ENCODE measurements at regions not wholly inside any gene's neighbourhood (a gene's known extent, or its start where the extent isn't known, plus 50 kb on each side); places are given as distances from the start of the nearest gene placed in this dataset.

- no peak overlapping the region for H3K4me3 ChIP-seq (replicated peaks in 1 of 2; ENCODE audit: low read depth in 2 of 2, low read length in 2 of 2)
- peak in 1 of 2 donors; percentile 2 for DNase-seq (ENCODE audit: low read depth in 2 of 2)
- TF ChIP-seq CTCF (IDR thresholded peaks at IDR 0.05; ENCODE audit: low read depth, low read length), result no peak
These were observed 258.3 kb upstream of the FOXQ1 start for GRCh38 chr6:1053586-1053985.

- TF ChIP-seq CTCF (IDR thresholded peaks at IDR 0.05; ENCODE audit: low read depth, low read length), result no peak
- no peak for DNase-seq (ENCODE audit: low read depth in 2 of 2)
- no peak overlapping the region for H3K4me3 ChIP-seq (replicated peaks in 1 of 2; ENCODE audit: low read depth in 2 of 2, low read length in 2 of 2)
These were observed 259.6 kb upstream of the FOXQ1 start for GRCh38 chr6:1052262-1052661.

- H3K4me3 ChIP-seq (replicated peaks in 1 of 2; ENCODE audit: low read depth in 2 of 2, low read length in 2 of 2), result no peak overlapping the region
- no peak for DNase-seq (ENCODE audit: low read depth in 2 of 2)
- TF ChIP-seq CTCF (IDR thresholded peaks at IDR 0.05; ENCODE audit: low read depth, low read length), result no peak
These were observed 262.0 kb upstream of the FOXQ1 start for GRCh38 chr6:1049900-1050299.

GRCh38 chr6:1049170-1049569 is 262.7 kb upstream of the FOXQ1 start:
- H3K4me3 ChIP-seq (replicated peaks in 1 of 2; ENCODE audit: low read depth in 2 of 2, low read length in 2 of 2), result no peak overlapping the region
- no peak for TF ChIP-seq CTCF (IDR thresholded peaks at IDR 0.05; ENCODE audit: low read depth, low read length)
- no peak for DNase-seq (ENCODE audit: low read depth in 2 of 2)

- no peak for DNase-seq (ENCODE audit: low read depth in 2 of 2)
- no peak overlapping the region for H3K4me3 ChIP-seq (replicated peaks in 1 of 2; ENCODE audit: low read depth in 2 of 2, low read length in 2 of 2)
- TF ChIP-seq CTCF (IDR thresholded peaks at IDR 0.05; ENCODE audit: low read depth, low read length), result no peak
These were observed 263.8 kb upstream of the FOXQ1 start for GRCh38 chr6:1047981-1048541.

- no peak for DNase-seq (ENCODE audit: low read depth in 2 of 2)
- no peak overlapping the region for H3K4me3 ChIP-seq (replicated peaks in 1 of 2; ENCODE audit: low read depth in 2 of 2, low read length in 2 of 2)
- no peak for TF ChIP-seq CTCF (IDR thresholded peaks at IDR 0.05; ENCODE audit: low read depth, low read length)
These were observed 266.7 kb upstream of the FOXQ1 start for GRCh38 chr6:1045239-1045638.
